Stromal cell of bone marrow (primary cell): ENCODE measurements at regions not wholly inside any gene's neighbourhood (a gene's known extent, or its start where the extent isn't known, plus 50 kb on each side); places are given as distances from the start of the nearest gene placed in this dataset.

Source experiments
- DNase-seq: peaks from one replicate; pipeline ENCODE4 v3.0.0-alpha.2; 2012; ENCODE audit warnings: low read depth

DNA sequence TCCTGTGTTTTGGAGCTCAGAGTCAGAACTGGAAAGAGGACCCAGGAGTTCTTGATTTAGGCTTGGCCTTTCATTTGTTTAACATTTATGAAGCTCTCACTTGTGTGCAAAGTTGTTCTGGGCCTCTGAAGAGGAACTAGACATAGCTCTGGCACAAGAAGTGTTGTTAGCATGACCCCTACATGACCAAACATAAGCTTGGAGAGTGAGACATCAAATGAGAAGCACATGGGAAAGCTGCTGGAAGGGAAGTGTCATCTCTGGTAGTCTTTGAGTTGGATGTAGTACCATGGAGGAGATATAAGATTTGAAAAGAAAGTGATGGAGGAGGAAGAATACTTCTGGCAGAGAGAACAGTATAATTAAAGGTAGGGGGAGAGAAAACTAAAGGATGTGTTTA lies 370.1 kb downstream of the ADRA2A start:
- no peak for DNase-seq

DNA sequence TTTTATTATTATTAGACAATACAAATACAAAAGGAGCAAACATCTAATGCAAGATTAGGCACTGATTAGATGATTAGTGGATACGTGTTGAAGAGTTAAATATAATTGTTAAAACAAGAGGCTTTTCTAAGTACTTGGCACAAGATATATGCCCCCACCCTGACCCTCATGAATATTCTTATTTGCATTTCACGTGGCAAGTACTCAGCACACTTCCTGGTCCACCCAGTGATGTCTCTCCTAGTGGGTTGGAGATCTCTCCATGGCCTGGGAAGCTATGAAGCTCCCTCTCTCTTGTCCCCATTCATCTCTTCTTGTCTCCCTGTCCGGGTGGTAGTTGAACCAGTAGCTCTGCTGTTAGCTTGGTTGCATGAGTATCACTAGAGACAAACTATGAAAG lies 375.3 kb downstream of the ADRA2A start:
- no peak for DNase-seq

DNA sequence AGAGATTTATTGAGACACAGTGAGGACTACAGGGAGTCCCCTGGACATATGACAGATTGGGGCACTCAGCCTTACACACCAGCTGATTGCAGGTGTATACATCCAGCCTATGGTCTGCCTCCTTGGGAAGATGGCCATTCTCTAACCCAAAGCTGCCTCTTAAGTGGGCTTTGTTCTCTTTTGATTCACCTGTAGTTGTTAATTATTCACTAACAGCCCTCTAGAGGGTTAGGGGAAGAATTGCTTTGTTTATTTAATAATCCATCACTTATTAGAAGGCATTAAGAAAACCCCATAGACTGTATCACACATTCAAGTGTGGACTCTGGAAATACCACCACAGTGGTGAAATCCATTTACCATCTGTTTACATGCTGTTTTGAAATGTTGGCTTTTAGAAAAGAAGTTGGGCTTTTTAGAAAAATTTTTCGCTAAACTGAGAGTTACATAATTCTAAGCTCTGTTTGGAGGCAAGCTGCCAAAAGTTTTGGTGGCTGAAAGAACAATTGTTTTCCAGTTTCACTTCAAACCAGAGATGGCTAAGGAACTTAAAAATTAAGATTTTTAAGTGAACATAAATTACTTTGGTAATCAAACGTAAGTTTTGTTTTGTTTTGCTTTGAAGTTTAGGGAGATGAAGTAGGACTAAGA lies 379.1 kb downstream of the ADRA2A start:
- DNase-seq: no peak

DNA sequence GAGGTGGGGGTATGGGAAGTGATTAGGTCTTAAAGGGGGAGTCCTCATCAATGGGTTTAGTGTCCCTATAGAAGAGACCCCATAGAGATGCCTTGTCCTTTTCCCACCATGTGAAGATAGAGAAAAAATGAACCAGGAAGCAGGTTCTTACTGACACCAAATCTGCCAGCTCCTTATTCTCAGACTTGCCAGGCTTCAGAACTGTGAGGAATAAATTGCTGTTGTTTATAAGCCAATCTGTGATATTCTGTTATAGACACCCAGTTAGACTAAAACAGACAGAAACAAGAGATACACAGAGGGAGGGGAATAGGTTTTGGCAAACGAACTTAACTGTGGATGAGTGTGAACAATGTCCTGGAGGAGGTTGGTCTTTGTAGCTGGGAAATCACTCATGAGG lies 381.4 kb downstream of the ADRA2A start:
- no peak for DNase-seq

DNA sequence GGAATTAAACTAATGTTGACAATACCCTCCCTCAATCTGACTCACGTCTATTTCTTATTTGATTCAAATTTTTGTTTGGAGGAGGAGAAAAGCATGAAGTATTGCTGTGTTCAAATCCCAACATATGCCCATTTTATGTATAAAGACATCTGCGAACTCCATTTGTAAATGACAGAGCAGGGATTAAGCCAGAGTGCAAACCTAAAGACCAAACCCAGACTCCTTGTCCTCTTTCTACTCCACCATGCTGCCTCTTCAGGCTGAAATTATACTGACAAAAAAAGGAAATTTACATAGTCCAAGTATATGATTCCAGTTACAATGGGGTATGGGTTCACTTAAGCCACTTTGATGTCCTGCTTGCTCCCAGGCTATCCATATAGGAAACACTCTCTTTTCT lies 383.1 kb downstream of the ADRA2A start:
- DNase-seq: no peak

DNA sequence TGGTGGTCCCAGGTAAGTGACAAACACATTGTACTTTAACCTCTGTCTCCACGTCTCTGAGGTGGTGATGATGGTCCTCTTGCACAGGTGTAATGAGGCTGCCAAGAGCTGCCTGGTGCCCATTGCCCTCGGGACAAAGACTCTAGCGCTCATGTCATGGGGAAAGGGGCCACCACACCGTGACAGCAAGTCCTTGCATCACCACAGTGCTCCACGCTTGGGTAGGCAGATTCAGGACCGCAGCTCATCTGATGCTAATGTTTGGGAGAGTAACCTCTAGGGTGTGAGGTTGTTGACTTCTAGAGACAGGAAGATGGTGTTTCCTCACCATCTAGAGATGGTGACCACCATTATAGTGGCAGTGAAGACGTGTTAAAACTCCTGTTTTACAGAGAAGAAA lies 395.6 kb downstream of the ADRA2A start:
- no peak for DNase-seq

DNA sequence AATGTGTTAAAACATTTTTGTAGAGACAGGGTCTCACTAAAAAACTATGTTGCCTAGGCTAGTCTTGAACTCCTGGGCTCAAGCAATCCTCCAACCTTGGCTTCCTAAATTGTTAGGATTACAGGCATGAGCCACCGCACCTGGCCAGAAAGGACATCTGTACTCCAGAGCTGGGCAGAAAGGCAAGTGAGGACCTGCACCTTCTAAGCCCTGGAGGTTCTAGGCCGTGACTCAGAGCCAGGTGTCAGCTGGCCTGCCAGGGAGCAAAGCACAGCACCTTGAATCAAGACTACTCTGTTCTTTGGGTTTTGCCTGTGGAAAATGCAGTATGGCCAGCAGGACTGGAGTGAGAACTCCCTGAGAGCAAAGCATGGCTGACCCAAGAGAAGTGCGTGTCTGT lies 396.5 kb downstream of the ADRA2A start:
- no peak for DNase-seq

DNA sequence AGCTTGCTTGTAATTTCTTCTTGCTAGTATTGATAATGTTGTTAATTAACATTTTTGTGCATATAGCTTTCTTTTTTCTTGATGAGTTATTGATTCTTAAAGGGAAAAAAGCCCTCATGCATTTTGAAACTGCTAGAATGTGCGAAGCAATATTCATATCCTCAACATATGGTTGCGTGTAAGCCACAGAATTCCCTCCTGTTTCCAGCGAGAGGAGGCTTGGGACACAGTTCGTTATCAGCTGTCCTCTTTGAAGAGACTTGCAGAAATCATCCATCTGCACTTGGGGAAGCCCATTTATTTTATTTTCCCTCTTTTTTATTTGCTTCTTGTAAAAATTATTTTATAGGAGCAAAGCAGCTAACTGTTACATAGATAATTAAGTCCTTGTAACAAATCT lies 398.0 kb downstream of the ADRA2A start:
- DNase-seq: no peak

DNA sequence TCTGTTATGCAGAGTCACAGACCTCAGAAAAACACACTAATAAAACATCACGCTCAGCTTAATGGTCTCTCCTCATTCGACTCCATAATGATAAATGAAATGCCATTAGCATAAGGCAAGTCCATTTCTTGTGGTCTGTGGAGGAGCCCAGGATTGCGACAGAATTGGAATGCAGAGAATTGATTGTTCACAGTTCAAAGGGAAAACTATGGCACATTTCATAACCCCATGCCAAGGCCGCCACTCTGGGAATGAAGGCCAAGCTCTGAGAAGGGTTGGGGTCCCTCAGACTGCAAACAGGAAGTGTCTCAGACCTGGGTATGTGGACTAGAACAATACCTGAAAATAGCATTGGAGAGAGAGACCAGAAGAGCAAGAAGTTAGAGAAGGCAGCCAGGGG lies 398.9 kb downstream of the ADRA2A start:
- peak; percentile 15 for DNase-seq

DNA sequence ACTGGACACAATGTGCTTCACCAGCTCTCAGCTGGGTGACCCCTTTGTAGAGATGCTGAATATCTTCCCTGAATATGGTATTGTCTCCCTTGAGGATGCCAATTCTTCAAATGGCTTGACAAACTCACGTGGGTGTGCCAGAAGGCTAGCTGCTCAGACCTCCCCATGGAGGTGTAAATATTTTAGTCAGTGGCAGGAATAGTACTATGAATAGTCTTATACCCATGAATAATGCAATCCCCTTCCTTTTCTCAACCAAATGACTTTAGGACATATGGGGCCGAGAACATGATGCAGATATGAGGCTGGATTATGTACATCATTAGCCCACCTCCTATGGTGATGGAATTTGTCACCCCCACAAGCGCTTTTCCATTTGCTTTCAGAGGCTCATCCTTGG lies 401.8 kb downstream of the ADRA2A start:
- no peak for DNase-seq

DNA sequence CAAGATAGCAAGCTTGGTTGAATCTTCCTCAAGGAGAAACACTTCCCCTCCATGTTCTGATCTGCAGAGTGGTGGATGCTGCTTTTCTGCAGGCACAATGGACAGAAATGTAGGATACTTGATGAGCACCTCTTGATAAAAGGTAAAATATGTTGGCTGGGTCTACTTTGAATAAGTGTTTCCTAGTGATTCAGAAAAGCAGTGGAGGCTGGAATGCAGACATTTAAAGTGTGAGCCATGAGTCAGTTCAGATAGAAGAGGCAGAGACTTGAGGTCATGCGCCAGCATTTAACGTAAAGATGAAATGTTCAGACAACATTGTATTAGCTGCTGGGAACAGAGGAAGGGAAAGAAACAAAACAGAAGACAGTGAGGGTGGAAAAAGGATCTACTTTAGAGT lies 403.1 kb downstream of the ADRA2A start:
- DNase-seq: no peak

DNA sequence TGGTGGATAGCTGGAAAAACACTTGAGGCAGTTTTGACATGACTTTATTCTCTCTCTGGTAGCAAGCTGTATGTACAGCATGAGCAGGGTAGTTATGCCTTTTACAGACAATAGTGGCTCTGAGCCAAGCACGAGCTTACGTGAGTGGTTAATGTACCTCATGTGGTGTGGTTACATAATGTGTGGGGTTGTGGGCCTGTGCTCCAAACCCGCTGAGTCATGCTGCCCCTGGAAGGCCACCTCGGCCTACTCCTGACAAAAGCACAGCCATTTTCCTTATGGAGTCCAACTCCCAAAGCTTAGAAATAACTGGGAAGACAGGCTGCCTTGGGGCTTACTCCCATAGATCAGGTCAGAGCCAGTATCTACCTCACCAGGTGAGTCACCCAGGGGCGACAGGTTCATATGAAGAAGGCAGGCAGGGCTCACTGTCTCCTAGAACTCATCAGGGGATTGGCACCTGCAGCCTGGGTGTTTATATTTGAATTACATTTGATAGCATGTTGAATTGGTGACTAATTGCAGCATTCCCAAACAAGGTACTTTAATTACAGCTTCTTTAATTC lies 404.5 kb downstream of the ADRA2A start:
- no peak for DNase-seq

DNA sequence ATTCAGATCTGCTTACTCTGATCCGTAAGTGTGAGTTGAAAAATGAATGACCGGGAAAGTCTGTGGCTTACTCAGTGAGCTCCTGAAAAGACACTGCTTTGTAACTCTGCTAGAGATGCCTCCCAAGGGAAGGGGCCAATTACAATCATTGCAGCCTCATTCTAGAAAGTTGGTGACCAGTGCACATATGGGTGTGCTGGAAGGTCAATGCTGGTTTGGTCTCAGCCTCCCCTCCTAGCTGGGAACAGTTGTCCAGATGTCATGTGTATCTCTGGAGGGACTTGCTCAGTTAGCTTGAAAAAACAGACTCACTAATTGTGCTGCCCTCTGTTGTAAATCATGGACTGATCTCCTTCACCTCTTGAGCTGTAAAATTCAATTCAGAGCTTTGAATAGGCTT lies 405.0 kb downstream of the ADRA2A start:
- no peak for DNase-seq

DNA sequence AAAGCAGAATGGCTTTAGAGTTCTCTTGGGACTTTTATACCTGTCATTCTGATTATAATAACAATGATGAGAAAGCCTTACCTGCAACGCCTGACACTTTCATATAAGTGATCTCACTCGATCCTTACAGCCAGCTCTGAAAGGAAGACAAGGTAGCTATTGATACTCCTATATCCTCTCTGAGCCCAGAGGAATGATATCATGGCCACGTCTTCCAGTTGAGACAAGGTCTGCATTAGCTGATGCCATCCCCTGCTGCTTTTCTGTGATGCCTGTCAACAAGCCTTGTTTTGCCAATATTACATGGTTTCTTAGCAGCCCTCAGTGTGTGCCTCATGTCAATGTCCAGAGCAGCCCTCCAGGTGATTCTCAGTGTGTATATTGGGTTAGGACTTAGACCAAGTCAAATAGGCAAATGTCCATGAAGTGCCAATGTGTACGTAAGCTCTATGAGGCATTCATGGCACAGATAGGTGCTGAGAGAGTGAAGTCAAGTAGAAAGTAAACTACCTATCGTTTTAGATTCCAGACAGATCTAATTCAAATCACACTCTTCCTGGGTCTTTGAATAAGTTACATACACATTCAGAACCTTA lies 405.9 kb downstream of the ADRA2A start:
- DNase-seq: no peak

DNA sequence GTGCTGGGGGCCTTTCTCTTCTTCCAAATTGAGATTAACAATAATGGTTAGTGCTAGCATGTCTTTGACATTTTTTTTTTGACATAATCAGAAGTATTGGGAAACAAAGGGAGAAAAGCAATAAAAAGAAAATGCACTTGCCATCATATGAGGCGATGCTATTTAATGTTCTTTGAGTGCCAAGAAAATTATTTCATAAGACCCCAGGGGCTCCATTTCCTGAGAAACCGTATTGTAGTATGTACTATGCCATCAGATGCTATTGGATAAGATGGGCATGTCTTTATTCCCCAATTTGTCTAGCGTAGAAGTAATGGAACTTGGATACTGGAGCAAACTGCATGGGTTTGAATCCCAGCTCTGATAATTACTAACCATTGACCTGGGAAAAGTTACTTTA lies 408.9 kb downstream of the ADRA2A start:
- DNase-seq: no peak

DNA sequence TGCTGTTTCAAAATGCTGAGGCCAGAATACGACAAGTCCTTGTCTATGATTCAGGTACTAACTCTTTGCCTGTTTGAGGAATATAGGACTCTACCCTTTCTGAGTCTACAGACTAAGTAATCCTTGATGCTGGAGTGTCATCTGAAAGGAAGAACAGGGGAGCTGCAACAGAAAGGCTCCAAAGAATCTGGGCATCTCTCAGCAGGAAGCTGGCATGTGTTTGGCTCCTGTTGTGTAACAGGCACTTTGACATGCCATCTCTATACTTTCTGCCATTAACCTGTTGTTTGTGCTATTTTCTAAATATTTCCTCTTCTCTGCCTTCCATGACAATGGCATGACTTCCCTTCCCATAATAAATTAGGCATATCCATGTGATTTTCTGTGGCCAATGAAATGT lies 409.5 kb downstream of the ADRA2A start:
- no peak for DNase-seq

DNA sequence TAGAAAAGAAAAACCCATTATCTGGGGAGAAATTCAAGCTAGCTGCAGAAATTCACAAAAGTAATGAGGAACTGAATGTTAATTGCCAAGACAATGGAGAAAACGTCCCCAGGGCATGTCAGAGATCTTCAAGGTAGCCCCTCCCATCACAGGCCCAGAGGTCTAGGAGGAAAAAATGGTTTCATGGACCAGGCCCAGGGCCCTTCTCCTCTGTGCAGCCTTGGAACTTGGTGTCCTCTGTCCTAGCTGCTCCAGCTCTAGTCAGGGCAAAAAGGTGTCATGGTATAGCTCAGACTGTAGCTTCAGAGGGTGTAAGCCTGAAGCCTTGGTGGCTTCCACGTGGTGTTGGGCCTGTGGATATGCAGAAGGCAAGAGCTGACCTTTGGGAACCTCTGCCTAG lies 411.8 kb downstream of the ADRA2A start:
- no peak for DNase-seq

DNA sequence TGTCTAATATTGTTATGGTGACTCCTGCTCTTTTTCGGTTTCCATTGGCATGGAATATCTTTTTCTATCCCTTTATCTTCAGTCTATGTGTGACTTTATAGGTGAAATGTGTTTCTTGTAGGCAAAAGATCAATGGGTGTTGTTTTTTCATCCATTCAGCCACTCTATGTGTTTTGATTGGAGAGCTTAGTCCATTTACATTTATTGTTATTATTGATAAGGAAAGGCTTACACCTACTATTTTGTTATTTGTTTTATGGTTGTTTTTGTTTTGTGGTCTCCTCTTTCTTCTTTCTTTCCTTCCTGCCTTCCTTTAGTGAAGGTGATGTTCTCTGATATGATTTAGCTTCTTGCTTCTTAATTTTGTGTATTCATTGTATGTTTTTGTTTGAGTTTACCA lies 414.3 kb downstream of the ADRA2A start:
- DNase-seq: no peak

DNA sequence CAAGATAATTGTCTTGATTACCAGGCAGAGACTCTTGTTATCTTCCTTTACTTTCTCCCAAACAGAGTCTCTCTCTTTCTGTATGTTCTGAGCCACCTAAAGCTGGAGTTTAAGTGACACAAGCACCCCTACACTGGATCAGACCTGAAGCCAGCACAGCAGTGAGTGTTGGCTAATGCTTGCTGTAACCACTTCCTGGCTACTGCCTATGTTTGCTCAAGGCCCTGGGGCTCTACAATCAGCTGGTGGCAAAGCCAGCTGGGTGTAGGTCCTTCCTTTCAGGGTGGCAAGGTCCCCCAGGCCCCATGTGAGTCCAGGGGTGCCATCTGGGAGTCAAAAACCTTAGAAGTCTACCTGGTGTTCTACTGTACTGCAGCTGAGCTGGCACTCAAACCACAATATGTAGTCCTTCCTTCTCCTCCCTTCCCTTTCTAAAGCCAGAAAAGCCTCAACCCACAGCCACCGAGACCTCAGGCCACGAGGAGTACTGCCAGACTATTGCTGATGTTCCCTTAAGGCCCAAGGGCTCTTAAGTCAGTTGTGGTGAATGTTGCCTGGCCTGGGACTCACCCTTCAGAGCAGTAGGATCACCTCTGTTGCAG lies 416.3 kb downstream of the ADRA2A start:
- DNase-seq: no peak

DNA sequence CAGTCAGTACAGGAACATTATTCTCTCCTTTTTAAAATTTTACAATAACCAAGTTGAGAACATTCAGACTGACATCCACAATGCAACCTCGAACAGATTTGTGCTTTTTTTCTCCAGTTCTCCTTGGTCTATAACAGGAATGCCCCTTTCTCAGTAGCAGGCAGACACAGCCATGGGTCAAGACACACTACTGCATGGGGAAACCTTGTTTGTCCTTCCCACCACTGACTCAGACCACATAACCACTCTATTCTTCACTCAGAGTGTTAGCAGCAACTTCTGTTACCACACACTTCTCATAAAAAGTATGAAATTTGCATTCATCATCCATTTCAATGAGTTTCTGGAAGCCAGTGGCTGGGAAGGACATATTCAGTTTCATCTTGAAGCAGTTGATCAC lies 421.7 kb downstream of the ADRA2A start:
- DNase-seq: no peak

DNA sequence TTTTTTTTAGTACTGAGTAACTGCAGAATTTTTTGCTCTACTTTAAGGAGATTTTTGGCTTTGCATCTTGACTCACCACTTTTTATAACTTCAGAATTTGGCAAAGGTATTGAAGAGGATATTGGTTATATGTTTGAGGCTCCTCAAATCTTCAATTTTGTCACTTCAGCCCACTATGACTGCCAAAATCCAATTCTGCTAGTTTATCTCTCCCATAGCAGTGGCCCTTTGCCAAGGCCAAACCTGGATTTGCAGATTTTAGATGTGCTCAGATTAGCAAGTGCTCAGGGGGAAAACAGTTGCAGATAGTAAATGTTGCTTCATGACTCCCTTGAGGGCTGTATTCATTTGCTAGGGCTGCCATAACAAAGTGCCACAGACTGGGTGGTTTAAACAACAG lies 427.5 kb downstream of the ADRA2A start:
- DNase-seq: no peak

DNA sequence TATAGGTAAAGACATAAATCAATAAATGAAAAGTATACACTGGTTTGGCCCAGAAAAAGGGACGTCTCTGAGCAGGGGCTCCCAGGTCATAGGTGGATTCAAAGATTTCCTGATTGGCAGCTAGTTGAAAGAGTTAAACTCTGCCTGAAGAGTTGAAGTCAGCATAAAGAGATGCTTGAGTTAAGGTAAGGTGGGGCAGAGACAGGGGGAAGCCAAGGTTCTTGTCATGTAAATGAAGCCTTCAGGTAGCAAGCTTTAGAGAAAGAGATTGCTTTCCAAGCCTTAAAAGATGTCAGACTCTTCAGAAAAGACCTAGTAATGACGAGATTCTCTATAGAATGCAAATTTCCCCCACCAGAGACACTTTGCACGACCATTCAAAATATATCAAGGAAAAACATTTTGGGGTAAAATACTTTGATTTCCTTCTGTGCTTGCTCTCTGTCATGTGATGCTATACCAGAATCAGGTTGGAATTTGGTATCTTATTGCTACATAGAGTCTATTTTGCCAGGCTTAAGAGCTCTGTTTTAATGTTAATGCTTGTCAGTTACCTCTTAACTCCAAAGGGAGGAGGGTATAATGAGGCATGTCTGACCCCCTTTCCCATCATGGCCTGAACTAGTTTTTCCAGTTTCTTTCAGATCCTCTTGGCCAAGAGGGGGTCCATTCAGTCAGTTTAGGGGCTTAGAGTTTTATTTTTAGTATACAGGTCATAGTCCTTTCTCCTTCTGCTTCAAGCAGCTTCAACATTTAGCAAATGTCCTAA lies 429.6 kb downstream of the ADRA2A start:
- DNase-seq: no peak

DNA sequence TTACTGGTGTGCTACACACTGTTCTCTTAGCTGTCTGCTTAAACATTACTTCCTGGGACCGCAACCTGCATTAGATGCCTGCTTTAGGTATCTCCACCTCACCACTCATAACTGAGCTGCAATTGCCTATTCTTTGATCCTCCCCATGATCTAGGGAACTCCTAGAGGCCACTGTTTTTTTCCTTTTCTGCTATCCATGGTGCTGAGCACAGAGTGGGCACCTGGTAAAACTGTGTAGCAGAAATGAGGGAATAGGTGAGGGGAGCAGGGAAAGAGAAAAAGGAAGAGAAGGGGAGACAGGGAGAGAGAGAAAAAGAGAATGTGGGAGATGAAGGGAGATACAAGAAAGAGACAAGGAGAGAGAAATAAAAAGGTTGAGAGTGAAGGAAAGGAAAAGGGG lies 434.9 kb downstream of the ADRA2A start:
- no peak for DNase-seq
